ENCODE measurements at regions not wholly inside any gene's neighbourhood (a gene's known extent, or its start where the extent isn't known, plus 50 kb on each side); places are given as distances from the start of the nearest gene placed in this dataset.
A peak's percentile ranks its signal among the peaks of the same experiment; 100 is the strongest.

- POLR2A ChIA-PET (ENCODE audit: partially characterized antibody), result no interaction called here
- H3K4me1 Mint-ChIP-seq, result no peaks in the 10 kb centered on the region
- H3K27me3 Mint-ChIP-seq, result no peaks in the 10 kb centered on the region
- Histone ChIP-seq H3K4me1 (ENCODE audit: insufficient read depth, low read length) (no peaks in the 10 kb centered on the region), H3K9me3 (ENCODE audit: control insufficient read depth in 1 of 2, low read length in 2 of 2) (no peaks in the 10 kb centered on the region), H3K4me3 (ENCODE audit: low read length in 2 of 2) (no peak overlapping the region), H3K27ac (ENCODE audit: low read depth, low read length) (no peak overlapping the region), H3K27me3 (ENCODE audit: insufficient read depth, low read length) (no peaks in the 10 kb centered on the region), H3K36me3 (ENCODE audit: insufficient read depth, low read length) (no peaks in the 10 kb centered on the region)
- H3K4me3 Mint-ChIP-seq, result no peak overlapping the region
- no peak for DNase-seq
- no peaks in the 10 kb centered on the region for H3K36me3 Mint-ChIP-seq
- intact Hi-C loops (cut with micrococcal nuclease), result no loop called here
- no peak overlapping the region for H3K27ac Mint-ChIP-seq
- CTCF ChIA-PET (ENCODE audit: partially characterized antibody), result no interaction called here
- H3K9me3 Mint-ChIP-seq, result peaks cover 0 to 28% (median 6%) of the 10 kb centered on the region in 8 donors
Measured at GRCh38 chr7:15954671-15955354, 268.3 kb upstream of the MEOX2 start.

DNA sequence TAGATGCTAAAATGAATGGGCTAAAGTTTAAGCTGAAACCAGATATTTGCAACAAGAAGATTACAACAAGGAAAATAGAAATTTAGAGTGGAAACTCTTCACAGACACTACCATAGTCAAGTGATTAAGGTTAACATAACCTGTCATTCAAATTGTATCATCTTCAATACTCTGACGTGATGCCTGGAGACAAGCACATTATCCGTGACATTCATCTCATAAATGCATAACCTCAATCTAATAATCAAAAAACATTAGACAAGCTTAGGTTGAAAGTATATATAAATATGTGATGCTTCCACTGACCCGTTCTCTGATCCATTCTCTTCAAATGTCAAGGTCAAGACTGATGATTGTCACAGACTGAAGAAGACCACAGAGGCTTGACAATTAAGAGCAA lies 263.8 kb upstream of the MEOX2 start:
- CTCF ChIA-PET (ENCODE audit: partially characterized antibody), result no interaction called here
- no peak for DNase-seq

DNA sequence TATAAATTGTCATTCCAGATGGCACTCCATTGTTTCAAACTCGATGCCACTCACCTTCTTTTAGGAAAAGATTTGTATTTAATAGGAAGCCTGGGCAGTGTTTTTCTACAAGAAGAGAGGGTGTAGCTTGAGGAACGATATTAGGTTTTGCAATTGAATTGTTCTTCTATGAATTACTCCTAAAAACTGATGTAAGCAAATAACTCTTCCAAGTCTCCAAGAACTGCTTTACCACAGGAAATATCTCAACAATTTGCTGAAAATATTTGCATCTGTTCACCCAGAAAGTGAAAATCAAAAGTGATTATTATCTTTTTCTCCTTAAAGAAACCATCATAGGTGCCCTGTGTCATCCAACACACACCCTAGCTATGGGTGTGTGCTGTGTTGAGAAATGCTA lies 261.3 kb upstream of the MEOX2 start:
- Histone ChIP-seq H3K4me1 (ENCODE audit: insufficient read depth, low read length) (no peaks in the 10 kb centered on the region), H3K9me3 (ENCODE audit: control insufficient read depth in 1 of 2, low read length in 2 of 2) (no peaks in the 10 kb centered on the region), H3K36me3 (ENCODE audit: insufficient read depth, low read length) (no peaks in the 10 kb centered on the region), H3K27ac (ENCODE audit: low read depth, low read length) (no peak overlapping the region), H3K27me3 (ENCODE audit: insufficient read depth, low read length) (no peaks in the 10 kb centered on the region), H3K4me3 (ENCODE audit: low read length in 2 of 2) (no peak overlapping the region)
- H3K4me1 Mint-ChIP-seq, result no peaks in the 10 kb centered on the region
- no peak overlapping the region for H3K4me3 Mint-ChIP-seq
- no peaks in the 10 kb centered on the region for H3K36me3 Mint-ChIP-seq
- H3K27me3 Mint-ChIP-seq, result no peaks in the 10 kb centered on the region
- H3K9me3 Mint-ChIP-seq, result peaks cover 0 to 3% (median 0%) of the 10 kb centered on the region in 8 donors
- CTCF ChIA-PET (ENCODE audit: partially characterized antibody), result no interaction called here
- H3K27ac Mint-ChIP-seq, result no peak overlapping the region
- no peak for DNase-seq
- POLR2A ChIA-PET (ENCODE audit: partially characterized antibody), result no interaction called here
- intact Hi-C loops (cut with micrococcal nuclease), result no loop called here

More for the DNA sequence above, 263.8 kb upstream of the MEOX2 start:
- H3K27ac Mint-ChIP-seq, result no peak overlapping the region
- Histone ChIP-seq H3K27me3 (ENCODE audit: insufficient read depth, low read length) (no peaks in the 10 kb centered on the region), H3K9me3 (ENCODE audit: control insufficient read depth in 1 of 2, low read length in 2 of 2) (no peaks in the 10 kb centered on the region), H3K4me3 (ENCODE audit: low read length in 2 of 2) (no peak overlapping the region), H3K27ac (ENCODE audit: low read depth, low read length) (no peak overlapping the region), H3K4me1 (ENCODE audit: insufficient read depth, low read length) (no peaks in the 10 kb centered on the region), H3K36me3 (ENCODE audit: insufficient read depth, low read length) (no peaks in the 10 kb centered on the region)
- intact Hi-C loops (cut with micrococcal nuclease), result no loop called here
- no peaks in the 10 kb centered on the region for H3K4me1 Mint-ChIP-seq
- H3K9me3 Mint-ChIP-seq, result peaks cover 0 to 14% (median 3%) of the 10 kb centered on the region in 8 donors
- no peak overlapping the region for H3K4me3 Mint-ChIP-seq
- POLR2A ChIA-PET (ENCODE audit: partially characterized antibody), result no interaction called here
- no peaks in the 10 kb centered on the region for H3K27me3 Mint-ChIP-seq
- H3K36me3 Mint-ChIP-seq, result no peaks in the 10 kb centered on the region

GRCh38 chr7:15938115-15938514 lies 251.6 kb upstream of the MEOX2 start:
- peak in 1 of 5 donors; percentile 9 for DNase-seq
- H3K27ac Mint-ChIP-seq, result no peak overlapping the region
- intact Hi-C loops (cut with micrococcal nuclease), result no loop called here
- no peak overlapping the region for H3K27ac ChIP-seq (ENCODE audit: low read depth, low read length)
- no peaks in the 10 kb centered on the region for H3K9me3 ChIP-seq (ENCODE audit: control insufficient read depth in 1 of 2, low read length in 2 of 2)
- H3K4me1 Mint-ChIP-seq, result no peaks in the 10 kb centered on the region
- peaks cover 0 to 4% (median 3%) of the 10 kb centered on the region in 8 donors for H3K9me3 Mint-ChIP-seq
- H3K27me3 Mint-ChIP-seq, result no peaks in the 10 kb centered on the region
- ChIA-PET POLR2A (ENCODE audit: partially characterized antibody) (no interaction called here), CTCF (ENCODE audit: partially characterized antibody) (no interaction called here)
- H3K4me3 ChIP-seq (ENCODE audit: low read length in 2 of 2), result no peak overlapping the region
- no peak overlapping the region for H3K4me3 Mint-ChIP-seq
- H3K36me3 ChIP-seq (ENCODE audit: insufficient read depth, low read length), result no peaks in the 10 kb centered on the region
- no peaks in the 10 kb centered on the region for H3K36me3 Mint-ChIP-seq
- H3K4me1 ChIP-seq (ENCODE audit: insufficient read depth, low read length), result no peaks in the 10 kb centered on the region
- no peaks in the 10 kb centered on the region for H3K27me3 ChIP-seq (ENCODE audit: insufficient read depth, low read length)

- Histone ChIP-seq H3K4me1 (ENCODE audit: insufficient read depth, low read length) (no peaks in the 10 kb centered on the region), H3K27me3 (ENCODE audit: insufficient read depth, low read length) (no peaks in the 10 kb centered on the region), H3K4me3 (ENCODE audit: low read length in 2 of 2) (no peak overlapping the region), H3K36me3 (ENCODE audit: insufficient read depth, low read length) (no peaks in the 10 kb centered on the region), H3K9me3 (ENCODE audit: control insufficient read depth in 1 of 2, low read length in 2 of 2) (no peaks in the 10 kb centered on the region), H3K27ac (ENCODE audit: low read depth, low read length) (no peak overlapping the region)
- intact Hi-C loops (cut with micrococcal nuclease), result no loop called here
- Mint-ChIP-seq H3K27me3 (no peaks in the 10 kb centered on the region), H3K9me3 (peaks cover 0 to 4% (median 3%) of the 10 kb centered on the region in 8 donors), H3K27ac (no peak overlapping the region), H3K4me1 (no peaks in the 10 kb centered on the region), H3K36me3 (no peaks in the 10 kb centered on the region), H3K4me3 (no peak overlapping the region)
- no peak for DNase-seq
- CTCF ChIA-PET (ENCODE audit: partially characterized antibody), result no interaction called here
- POLR2A ChIA-PET (ENCODE audit: partially characterized antibody), result no interaction called here
Measured at GRCh38 chr7:15937571-15937970, 251.1 kb upstream of the MEOX2 start.

- H3K27me3 ChIP-seq (ENCODE audit: insufficient read depth, low read length), result no peaks in the 10 kb centered on the region
- no peak overlapping the region for H3K4me3 ChIP-seq (ENCODE audit: low read length in 2 of 2)
- Mint-ChIP-seq H3K27me3 (no peaks in the 10 kb centered on the region), H3K9me3 (peaks cover 0 to 4% (median 3%) of the 10 kb centered on the region in 8 donors), H3K36me3 (no peaks in the 10 kb centered on the region), H3K4me3 (no peak overlapping the region), H3K27ac (no peak overlapping the region), H3K4me1 (no peaks in the 10 kb centered on the region)
- DNase-seq, result no peak
- intact Hi-C loops (cut with micrococcal nuclease), result no loop called here
- H3K36me3 ChIP-seq (ENCODE audit: insufficient read depth, low read length), result no peaks in the 10 kb centered on the region
- no peak overlapping the region for H3K27ac ChIP-seq (ENCODE audit: low read depth, low read length)
- no peaks in the 10 kb centered on the region for H3K4me1 ChIP-seq (ENCODE audit: insufficient read depth, low read length)
- ChIA-PET CTCF (ENCODE audit: partially characterized antibody) (no interaction called here), POLR2A (ENCODE audit: partially characterized antibody) (no interaction called here)
- H3K9me3 ChIP-seq (ENCODE audit: control insufficient read depth in 1 of 2, low read length in 2 of 2), result no peaks in the 10 kb centered on the region
Measured at GRCh38 chr7:15936991-15937390, 250.5 kb upstream of the MEOX2 start.

- Mint-ChIP-seq H3K36me3 (no peaks in the 10 kb centered on the region), H3K4me1 (no peaks in the 10 kb centered on the region), H3K9me3 (peaks cover 0 to 9% (median 1%) of the 10 kb centered on the region in 8 donors), H3K27ac (no peak overlapping the region), H3K27me3 (no peaks in the 10 kb centered on the region), H3K4me3 (no peak overlapping the region)
- Histone ChIP-seq H3K4me1 (ENCODE audit: insufficient read depth, low read length) (no peaks in the 10 kb centered on the region), H3K4me3 (ENCODE audit: low read length in 2 of 2) (no peak overlapping the region), H3K27ac (ENCODE audit: low read depth, low read length) (no peak overlapping the region), H3K27me3 (ENCODE audit: insufficient read depth, low read length) (no peaks in the 10 kb centered on the region), H3K9me3 (ENCODE audit: control insufficient read depth in 1 of 2, low read length in 2 of 2) (no peaks in the 10 kb centered on the region), H3K36me3 (ENCODE audit: insufficient read depth, low read length) (no peaks in the 10 kb centered on the region)
- intact Hi-C loops (cut with micrococcal nuclease), result no loop called here
- CTCF ChIA-PET (ENCODE audit: partially characterized antibody), result no interaction called here
- no peak for DNase-seq
- POLR2A ChIA-PET (ENCODE audit: partially characterized antibody), result no interaction called here
Measured at GRCh38 chr7:15932318-15932717, 245.8 kb upstream of the MEOX2 start.

DNA sequence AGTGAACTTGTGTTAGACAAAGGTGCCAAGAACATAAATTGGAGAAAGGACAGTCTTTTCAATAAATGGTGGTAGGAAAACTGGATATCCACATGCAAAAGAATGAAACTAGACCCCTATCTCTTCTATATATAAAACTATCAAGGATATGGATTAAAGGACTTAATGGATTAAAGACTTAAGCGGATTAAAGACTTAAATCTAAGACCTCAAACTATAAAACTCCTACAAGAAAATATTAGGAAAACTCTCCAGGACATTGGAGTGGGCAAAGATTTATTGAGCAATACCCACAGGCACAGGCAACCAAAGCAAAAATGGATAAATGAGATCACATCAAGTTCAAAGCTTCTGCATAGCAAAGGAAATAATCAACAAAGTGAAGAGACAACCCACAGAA lies 242.9 kb upstream of the MEOX2 start:
- ChIA-PET CTCF (ENCODE audit: partially characterized antibody) (no interaction called here), POLR2A (ENCODE audit: partially characterized antibody) (no interaction called here)
- DNase-seq, result no peak

More for the DNA sequence above, 242.9 kb upstream of the MEOX2 start:
- Histone ChIP-seq H3K9me3 (ENCODE audit: control insufficient read depth in 1 of 2, low read length in 2 of 2) (peaks cover 0 to 5% of the 10 kb centered on the region in 2 donors), H3K27ac (ENCODE audit: low read depth, low read length) (no peak overlapping the region), H3K36me3 (ENCODE audit: insufficient read depth, low read length) (no peaks in the 10 kb centered on the region), H3K4me3 (ENCODE audit: low read length in 2 of 2) (no peak overlapping the region), H3K27me3 (ENCODE audit: insufficient read depth, low read length) (no peaks in the 10 kb centered on the region), H3K4me1 (ENCODE audit: insufficient read depth, low read length) (no peaks in the 10 kb centered on the region)
- Mint-ChIP-seq H3K27me3 (no peaks in the 10 kb centered on the region), H3K9me3 (peaks cover 0 to 11% (median 6%) of the 10 kb centered on the region in 8 donors), H3K4me1 (no peaks in the 10 kb centered on the region), H3K4me3 (no peak overlapping the region), H3K36me3 (no peaks in the 10 kb centered on the region), H3K27ac (no peak overlapping the region)
- intact Hi-C loops (cut with micrococcal nuclease), result no loop called here

Measured in CD4-positive, alpha-beta memory T cell (primary cell).